HG02623 (cell line): ENCODE measurements at regions not wholly inside any gene's neighbourhood (a gene's known extent, or its start where the extent isn't known, plus 50 kb on each side); places are given as distances from the start of the nearest gene placed in this dataset.
"Not testable (repeated sequence)": the region's sequence is repeated elsewhere in the genome, so short reads cannot be mapped to it uniquely, and the experiment has no call there.

Experiments
- ATAC-seq: cut with Tn5 transposase; IDR thresholded peaks from one replicate; pipeline ENCODE4 v1.9.1; 2021; ENCODE audit warnings: moderate library complexity; ENCODE audit not compliant: unreplicated experiment

GRCh38 chr5:164253764-164254163, 748.3 kb downstream of the MAT2B start:
- no peak for ATAC-seq

DNA sequence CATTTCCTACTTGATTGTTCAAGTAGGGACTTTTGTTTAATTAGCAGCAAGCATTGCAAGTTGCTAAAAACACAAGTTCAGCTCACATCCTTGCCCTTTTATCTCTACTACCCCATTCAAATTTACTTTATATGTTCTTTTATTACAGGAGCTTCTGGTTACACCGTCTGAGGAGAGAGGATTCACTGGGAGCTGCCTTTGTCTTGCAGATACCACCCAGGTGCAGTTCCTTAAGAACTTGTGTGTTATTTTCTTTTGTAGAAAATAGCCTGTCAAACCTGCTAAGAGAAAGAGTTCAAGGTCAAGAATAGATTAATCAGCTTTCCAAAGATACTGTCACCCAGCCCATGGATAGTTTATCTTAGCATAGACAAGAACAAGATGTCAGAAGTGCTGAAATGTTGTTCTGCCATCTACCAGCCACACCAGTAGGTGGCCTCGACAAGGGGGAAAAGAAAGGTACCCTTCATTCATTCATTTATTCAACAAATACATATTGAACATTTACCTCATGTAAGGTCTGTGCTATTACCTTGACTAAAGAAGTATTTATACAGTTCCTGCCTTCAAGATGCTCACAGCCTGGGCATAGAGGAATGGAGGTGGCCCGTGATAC, 750.3 kb downstream of the MAT2B start:
- no peak for ATAC-seq

DNA sequence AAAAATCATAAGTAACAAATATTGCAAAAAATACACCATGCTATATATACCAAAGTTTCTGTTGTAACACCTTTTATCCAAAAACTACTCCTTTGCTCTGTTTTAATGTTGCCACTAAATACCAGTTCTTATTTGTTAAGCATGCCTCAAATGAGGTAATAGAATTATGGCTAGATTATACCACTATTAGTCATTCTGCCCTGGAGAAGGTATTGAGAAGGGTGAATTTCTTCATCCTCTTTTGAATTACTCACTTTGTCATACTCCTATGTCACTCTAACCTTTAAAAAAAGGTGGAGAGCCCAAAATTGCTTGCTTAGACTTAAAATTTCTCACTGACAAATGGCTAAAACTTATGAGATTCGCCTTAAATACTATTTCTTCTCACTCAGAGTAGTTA, 750.9 kb downstream of the MAT2B start:
- ATAC-seq = no peak

DNA sequence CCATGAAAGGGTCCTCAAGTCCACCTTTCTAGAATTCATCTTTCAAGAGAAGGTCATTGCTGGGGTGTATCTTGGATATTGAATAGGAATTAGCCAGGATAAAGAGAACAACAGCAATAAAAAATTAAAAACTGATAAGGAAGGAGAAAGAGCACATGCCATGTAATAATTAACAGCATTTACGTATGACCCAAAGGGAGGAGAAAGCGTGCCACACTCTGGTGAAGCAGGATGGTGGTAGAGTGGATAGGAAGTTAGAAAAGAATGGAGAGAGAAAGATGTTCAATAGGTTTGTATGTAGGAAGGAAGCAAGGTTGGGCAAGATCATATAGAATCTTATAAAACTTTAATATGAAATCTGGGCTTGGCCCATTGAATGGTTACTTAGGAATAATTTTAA, 751.5 kb downstream of the MAT2B start:
- no peak for ATAC-seq

DNA sequence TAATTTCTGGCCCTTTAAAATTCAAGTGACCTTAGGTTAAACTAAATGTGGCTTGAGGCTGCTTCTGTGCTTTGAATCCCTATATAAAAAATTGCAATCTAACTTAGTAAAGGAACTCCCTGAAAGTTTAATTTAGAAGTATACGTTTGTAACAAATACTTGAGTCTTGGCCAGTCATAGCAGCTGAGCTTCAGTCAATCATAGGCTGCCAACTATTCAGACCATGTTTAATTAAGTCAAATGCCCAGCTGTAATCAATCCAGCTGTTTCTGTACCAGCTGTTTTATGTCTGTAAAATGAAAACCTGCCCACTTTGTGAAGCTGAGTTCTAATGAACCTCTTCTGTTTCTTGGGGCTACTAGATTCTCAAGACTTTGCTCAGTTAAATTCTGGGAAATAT, 760.1 kb downstream of the MAT2B start:
- no peak for ATAC-seq

DNA sequence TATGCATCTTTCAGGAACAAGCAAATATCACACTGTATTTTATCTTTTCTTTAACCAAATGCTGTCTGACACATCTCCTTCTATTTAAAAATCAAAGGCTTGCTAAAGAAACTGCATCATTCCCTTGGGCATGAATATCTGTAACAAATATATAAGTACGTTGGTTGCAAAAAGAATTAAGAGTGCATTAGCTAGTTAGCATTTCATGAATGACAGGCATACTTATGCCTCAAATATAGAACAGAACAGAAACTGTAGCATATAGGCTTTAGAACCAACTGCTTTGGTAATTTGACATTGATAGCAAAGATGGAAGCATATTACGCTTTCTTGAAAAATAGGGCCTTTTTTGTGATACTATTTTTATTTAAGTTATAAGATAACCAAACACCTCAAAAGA, 761.2 kb downstream of the MAT2B start:
- no peak for ATAC-seq

DNA sequence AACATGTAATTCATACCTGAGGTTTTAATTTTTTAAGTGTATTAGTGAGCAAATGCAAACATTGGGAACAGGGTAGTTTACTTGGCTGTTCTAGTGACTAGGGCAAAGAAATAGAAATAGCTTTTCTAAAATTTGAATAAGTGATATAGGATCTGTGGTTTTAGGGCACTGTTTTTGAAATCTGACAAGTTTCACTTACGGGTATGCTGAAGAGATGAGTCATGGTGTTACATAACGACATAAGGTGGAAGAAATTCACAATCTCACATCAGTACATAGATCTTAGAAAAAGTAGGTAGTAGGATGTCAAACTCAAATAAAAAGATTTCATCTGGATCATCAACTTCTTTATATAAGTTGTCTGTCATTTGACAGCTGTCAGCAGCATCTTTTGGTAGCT, 772.3 kb downstream of the MAT2B start:
- no peak for ATAC-seq

DNA sequence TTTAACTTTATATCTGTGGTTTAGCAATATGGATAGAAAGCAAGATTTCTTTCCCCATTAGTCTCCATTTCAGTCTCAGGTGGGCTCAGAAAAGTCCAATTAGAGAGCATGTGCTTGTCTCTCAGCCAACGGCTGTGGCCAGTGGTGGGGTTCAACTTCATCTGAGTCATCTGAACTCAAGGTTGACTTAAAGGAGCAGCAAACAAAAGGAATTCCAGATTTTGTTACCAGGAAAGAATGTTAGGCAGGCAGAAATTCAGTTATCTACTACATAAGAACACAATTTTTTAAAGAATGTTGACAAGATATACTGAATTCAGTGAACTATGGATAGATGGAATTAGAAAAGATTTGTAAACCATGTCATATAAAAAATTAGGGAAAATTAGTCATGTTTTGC, 784.1 kb downstream of the MAT2B start:
- no peak for ATAC-seq

DNA sequence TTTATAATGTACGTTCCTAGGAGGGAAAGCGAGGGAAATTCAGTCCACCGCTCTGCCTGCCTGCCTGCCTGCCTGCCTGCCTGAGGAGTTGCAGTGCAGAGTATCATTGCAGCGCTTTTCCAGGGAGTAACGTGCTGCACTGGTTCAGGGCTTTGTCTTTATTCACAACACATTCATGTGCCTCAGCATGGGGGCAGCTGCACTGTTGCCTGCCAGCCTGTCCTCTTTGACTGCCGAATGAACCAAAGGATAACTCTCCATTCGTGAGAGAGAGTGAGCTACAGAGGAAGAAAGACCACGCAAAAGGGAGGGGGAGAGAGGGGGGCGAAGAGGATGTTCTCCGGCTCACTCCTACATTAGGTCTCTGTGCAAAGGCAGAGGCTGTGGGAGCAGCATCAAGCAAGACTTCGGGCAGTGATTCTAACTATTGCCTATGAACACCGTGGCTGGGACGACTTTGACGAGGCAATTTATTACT, 791.2 kb downstream of the MAT2B start:
- no peak for ATAC-seq

GRCh38 chr5:164298165-164298564, 792.7 kb downstream of the MAT2B start:
- no peak for ATAC-seq

GRCh38 chr5:164300295-164300694, 794.9 kb downstream of the MAT2B start:
- no peak for ATAC-seq

DNA sequence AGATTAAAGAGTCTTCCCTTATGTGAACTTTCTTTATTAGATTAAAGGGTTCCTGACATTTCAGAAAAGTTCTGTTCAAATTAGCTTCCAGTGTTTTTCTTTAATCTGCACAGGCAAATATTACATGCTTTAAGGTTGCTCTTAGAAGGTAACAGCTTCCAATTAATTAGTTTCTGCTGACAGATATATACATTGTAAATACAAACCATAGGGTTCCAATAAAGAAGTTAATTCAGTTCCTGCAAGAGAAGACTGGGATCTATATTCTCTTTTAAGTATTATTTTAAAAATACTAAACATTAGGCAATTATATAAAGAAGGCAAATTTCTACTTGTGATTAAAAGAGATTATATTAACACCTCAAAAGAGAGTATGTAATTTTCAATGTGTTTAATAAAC, 795.7 kb downstream of the MAT2B start:
- ATAC-seq = no peak

GRCh38 chr5:164301708-164302107, 796.3 kb downstream of the MAT2B start:
- no peak for ATAC-seq

- ATAC-seq = no peak
These were observed 797.3 kb downstream of the MAT2B start for GRCh38 chr5:164302533-164303235.

GRCh38 chr5:164303646-164304215, 798.3 kb downstream of the MAT2B start:
- no peak for ATAC-seq

- ATAC-seq = no peak
These were observed 801.2 kb downstream of the MAT2B start for GRCh38 chr5:164306662-164307061.

- no peak for ATAC-seq
These were observed 807.4 kb downstream of the MAT2B start for GRCh38 chr5:164312801-164313200.

DNA sequence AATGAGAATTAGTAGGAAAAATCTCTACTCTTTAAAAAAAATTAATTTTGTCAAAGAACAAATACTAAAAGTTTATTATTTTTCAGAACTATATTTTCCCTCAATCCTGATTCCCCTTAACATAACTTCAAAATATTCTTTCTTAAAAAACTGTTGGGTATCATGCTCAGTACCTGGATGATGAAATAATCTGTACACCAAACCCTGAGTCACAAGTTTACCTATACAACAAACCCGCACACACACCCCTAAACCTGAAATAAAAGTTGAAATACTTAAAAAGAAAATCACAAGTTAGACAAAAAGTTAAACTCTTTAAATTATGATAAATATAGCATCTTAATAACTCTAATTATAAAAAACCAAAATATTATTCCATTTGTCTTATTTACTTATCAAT, 812.3 kb downstream of the MAT2B start:
- no peak for ATAC-seq

DNA sequence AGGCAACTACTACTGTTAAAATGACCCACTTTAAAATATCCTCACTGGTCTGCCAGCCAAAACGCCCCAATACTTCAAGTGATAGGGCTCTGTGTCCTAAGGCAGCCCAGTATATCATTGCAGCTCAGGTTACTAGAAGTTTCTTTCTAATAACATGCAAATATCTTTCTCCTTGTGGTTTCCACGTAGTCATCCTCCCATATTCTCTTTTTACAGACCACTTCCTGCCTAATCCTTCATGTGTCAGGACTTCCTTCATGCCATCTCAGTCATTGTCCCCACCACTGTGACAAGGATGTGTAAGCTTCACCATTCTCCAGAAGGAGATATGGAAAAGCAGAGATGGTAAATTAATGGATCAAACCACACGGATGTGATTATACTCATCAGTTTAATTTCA, 813.7 kb downstream of the MAT2B start:
- no peak for ATAC-seq

GRCh38 chr5:164324239-164324638, 818.8 kb downstream of the MAT2B start:
- no peak for ATAC-seq

GRCh38 chr5:164326219-164326618, 820.8 kb downstream of the MAT2B start:
- ATAC-seq = peak; percentile 74

GRCh38 chr5:164327166-164327565, 821.7 kb downstream of the MAT2B start:
- not testable (repeated sequence) for ATAC-seq
